OCI-M1 (cell line): ENCODE measurements at regions not wholly inside any gene's neighbourhood (a gene's known extent, or its start where the extent isn't known, plus 50 kb on each side); places are given as distances from the start of the nearest gene placed in this dataset.
A peak's percentile ranks its signal among the peaks of the same experiment; 100 is the strongest.

Experiments used
- DNase-seq: peaks from one replicate; lab custom pipeline; 2025; lab: John Stamatoyannopoulos, UW

GRCh38 chr20:7346562-7346961 lies 579.1 kb downstream of the BMP2 start:
- DNase-seq: no peak

DNA sequence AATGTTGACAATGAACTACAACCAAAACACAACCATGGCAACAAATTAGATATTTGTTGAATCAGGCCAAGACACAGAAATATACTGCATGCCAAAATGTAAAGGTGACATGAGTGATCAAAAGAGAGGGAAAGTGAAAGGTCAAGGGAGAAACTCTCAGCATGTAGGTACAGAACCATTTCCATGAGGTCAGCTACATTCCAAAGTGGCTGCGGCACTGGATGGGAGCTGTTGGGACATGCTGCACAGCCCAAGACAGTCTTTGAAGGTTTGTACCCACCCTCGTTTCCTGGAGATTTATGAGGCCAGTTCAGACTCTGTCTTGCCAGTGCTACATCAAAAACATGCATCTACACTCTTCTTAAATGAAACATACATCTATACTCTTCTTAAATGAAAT lies 579.9 kb downstream of the BMP2 start:
- no peak for DNase-seq

GRCh38 chr20:7348253-7348652 lies 580.8 kb downstream of the BMP2 start:
- DNase-seq: no peak

- peak; percentile 34 for DNase-seq
These were observed 584.7 kb downstream of the BMP2 start for GRCh38 chr20:7352165-7352564.

DNA sequence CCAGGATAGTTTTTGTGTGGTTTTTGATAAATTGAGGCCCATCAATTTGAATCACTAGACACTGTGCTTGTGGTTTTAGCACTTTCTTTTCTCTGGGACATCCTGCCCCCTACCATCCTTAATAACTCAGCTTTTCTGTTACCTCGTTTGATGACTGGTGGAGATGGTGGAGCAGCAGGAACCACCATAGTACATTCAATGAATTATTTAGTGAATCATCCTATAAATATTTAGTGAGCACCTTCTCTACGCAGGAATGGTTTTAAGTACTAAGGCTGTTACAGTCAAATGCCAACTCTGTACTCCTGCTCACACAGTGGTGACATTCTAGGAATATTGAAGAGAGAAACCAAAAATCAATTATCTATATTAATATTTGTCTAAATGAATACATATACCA lies 585.2 kb downstream of the HAO1 start:
- DNase-seq: no peak

- DNase-seq: no peak
These were observed 581.6 kb downstream of the HAO1 start for GRCh38 chr20:7358670-7359069.

DNA sequence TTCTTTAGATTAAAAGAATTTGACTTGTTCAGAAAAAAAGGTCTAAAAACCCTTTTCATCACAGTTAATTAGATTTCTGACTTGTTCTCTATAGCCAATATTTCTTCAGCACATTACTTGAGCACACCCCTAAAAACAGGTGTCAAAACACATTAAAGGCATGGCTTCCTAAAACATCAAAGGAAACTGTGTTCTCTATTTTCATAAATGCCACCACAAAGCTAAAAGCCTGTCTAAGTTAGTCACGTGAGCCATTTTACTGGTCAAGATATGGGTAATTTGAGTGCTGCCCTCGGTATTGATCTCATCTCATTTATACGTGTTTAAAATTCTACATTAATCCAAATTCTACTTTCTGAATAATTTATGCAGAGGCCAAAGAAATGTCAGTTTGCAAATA lies 580.5 kb downstream of the HAO1 start:
- DNase-seq: no peak

GRCh38 chr20:7361321-7361720 lies 578.9 kb downstream of the HAO1 start:
- no peak for DNase-seq

- DNase-seq: no peak
These were observed 578.3 kb downstream of the HAO1 start for GRCh38 chr20:7361931-7362330.

- no peak for DNase-seq
These were observed 577.7 kb downstream of the HAO1 start for GRCh38 chr20:7362601-7363000.

DNA sequence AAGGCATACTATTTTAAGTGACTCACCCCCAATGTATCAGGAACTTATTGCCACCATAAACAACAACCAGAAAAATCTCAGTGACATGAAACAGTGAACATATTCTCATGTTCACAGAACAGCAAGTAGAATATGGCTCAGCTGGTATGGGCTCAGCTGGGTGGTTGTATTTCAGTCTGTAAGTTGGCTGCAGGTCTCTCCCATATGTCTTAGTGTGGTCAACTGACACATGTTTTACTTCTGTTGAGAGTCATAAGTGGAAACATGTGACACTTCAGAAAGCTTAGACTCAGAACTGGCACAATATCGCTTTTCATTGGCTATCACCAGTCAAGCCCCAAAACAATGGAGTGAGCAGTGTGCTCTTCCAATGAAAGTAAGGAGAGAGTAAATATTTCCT lies 574.1 kb downstream of the HAO1 start:
- no peak for DNase-seq

DNA sequence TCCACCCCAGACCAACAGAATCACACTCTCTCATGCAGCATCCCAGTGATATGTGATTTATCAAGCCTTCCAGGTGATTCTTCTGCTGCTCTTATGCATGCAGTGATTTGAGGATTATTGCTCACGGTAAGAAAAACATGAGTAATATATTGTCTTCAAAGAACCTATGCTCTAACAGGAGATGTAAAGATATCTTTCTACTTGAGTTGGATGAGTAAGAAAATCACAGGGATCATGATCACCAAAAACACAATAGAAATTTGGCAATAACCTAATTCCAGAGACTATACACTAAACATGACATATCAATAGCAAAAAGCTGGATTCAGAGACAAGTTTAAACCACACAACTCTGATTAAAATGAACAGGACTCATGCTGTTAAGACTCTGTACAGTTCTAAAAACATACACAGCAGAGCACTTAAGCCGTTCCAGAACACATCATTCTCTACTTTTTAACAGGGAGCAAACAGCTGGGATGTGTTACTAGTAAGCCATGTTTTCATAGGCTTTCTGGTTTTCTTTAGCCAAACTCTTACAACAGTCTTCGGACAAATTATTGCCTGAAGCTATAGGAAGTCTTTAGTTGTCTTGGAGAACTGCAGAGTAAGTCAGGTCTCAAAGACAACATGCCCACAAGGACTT lies 568.6 kb downstream of the HAO1 start:
- DNase-seq: no peak

DNA sequence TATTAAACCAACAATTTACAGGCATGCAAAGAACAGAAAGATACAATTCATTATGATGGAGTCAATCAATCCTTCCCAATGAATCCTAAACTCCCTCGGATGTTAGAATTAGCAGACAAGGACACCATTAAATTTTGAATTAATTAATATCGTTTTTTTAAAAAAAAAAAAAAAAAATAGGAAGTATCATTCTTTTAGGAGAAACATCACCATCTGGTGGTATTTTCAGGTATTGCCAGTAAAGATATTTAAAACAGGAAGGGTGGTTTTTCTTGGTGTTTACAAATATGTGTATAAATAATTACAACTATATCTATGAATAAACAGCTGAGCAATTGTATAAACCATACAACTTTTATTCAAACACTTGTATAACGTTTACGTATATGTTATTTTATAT lies 564.4 kb downstream of the HAO1 start:
- peak; percentile 68 for DNase-seq

DNA sequence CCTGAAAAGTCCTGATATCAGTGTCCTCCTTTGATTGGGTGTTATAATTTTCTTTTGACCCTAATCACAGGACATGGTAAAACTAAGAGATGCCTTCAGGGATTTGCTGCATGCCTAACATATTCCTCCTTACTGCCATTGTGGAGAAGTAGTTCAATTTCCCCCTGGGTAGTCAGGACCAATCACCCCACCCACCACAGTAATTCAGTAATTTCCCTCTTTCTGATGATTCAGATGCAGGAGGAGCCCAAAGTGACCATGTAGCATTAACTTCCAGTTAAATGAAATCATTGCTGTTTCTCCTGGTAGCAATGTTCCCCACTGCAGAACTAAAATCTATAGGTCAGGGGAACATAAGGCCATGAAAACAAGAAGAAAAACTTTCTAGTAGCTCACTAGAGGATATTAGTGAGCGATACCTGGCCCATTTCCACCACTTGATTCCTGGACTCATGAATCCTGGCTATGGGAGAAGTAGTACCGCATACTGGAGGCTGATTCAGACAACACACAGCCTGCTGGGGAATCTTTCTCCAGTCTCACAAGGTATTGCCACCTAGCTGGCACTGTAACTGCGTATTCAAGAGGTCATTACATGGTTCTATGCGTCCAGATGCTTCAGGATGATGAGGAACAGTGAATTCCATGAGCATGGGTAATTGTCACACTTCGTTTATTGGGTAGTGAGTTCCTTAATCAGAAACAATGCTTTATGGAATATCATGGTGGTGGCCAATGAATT lies 561.2 kb downstream of the HAO1 start:
- no peak for DNase-seq

GRCh38 chr20:7379621-7380220 lies 560.5 kb downstream of the HAO1 start:
- no peak for DNase-seq

GRCh38 chr20:7383216-7383615 lies 557.0 kb downstream of the HAO1 start:
- no peak for DNase-seq

GRCh38 chr20:7387638-7388193 lies 552.5 kb downstream of the HAO1 start:
- no peak for DNase-seq

DNA sequence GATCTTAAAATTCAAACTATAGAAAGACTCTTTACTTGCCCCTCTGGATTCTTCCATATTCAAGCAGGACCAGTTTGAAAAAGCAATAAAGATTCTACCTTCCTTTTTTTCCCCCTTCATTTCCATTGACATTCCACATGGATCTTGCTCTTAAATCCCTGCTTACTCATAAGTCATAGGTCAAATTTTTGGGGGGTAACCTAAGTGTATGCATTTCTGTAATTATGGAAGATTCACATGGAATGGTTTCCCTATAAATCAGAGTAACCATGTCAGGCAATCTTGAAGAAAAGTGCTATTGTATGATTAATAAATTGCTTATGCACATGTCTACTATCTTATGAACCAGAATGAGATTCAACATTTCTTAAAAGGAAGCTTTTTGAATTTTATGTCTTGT lies 551.0 kb downstream of the HAO1 start:
- DNase-seq: no peak

GRCh38 chr20:7392542-7393206 lies 547.6 kb downstream of the HAO1 start:
- DNase-seq: no peak

- DNase-seq: no peak
These were observed 541.1 kb downstream of the HAO1 start for GRCh38 chr20:7399114-7399513.

DNA sequence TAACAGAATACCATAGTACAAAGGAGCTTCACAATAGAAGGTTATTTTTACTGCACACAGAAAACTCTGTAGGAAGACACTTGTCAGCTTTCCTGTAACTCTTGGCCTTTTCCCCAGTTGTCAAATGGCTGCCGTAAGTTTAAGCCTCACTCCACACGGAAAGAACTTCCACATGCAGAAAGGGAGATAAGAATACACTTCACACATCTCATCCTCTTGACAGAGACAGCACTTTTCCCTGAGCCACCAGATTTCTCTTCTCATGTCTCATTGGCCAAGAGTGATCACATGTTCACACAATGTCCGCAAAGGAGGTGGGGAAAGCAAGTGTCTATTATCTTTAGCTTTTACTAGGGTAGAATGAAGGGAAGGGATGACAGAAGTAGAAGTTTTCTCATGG lies 540.7 kb downstream of the HAO1 start:
- peak; percentile 69 for DNase-seq

GRCh38 chr20:7406671-7407070 lies 533.6 kb downstream of the HAO1 start:
- no peak for DNase-seq

GRCh38 chr20:7410150-7410549 lies 530.1 kb downstream of the HAO1 start:
- DNase-seq: no peak
